Limb (tissue), 2 donors: ENCODE measurements at regions not wholly inside any gene's neighbourhood (a gene's known extent, or its start where the extent isn't known, plus 50 kb on each side); places are given as distances from the start of the nearest gene placed in this dataset.
"Not testable (repeated sequence)": the region's sequence is repeated elsewhere in the genome, so short reads cannot be mapped to it uniquely, and the experiment has no call there.

Experiments used
- DNase-seq, 2 donors: peaks; one replicate each; pipeline ENCODE4 v3.0.0-alpha.2; 2016; ENCODE audit errors: extremely low spot score in 2 of 2

GRCh38 chr6:145562771-145563615 lies 172.3 kb downstream of the EPM2A start:
- DNase-seq: no peak

- DNase-seq: no peak
Observed at GRCh38 chr6:145564553-145564952, 170.8 kb downstream of the EPM2A start.

GRCh38 chr6:145567684-145568252 lies 167.6 kb downstream of the EPM2A start:
- no peak for DNase-seq

GRCh38 chr6:145569140-145569539 lies 166.2 kb downstream of the EPM2A start:
- no peak for DNase-seq

- not testable (repeated sequence) for DNase-seq
Observed at GRCh38 chr6:145570336-145570735, 165.0 kb downstream of the EPM2A start.

GRCh38 chr6:145574269-145574668 lies 161.1 kb downstream of the EPM2A start:
- not testable (repeated sequence) for DNase-seq
